Effector memory CD8-positive, alpha-beta T cell (primary cell): ENCODE measurements at regions not wholly inside any gene's neighbourhood (a gene's known extent, or its start where the extent isn't known, plus 50 kb on each side); places are given as distances from the start of the nearest gene placed in this dataset.

Source experiments
- ATAC-seq: fragments of 150-1000 bp; cut with Tn5 transposase; replicated peaks from 2 replicates; pipeline ENCODE4 v1.10.0; 2021; ENCODE audit warnings: mild to moderate bottlenecking, moderate library complexity
- DNase-seq, 3 experiments: peaks; one replicate each; pipeline ENCODE4 v3.0.0; 2021
- H3K27ac Mint-ChIP-seq, 2 donors: one replicate each; pipeline ENCODE4 v1.8.0; 2022; ENCODE audit warnings: mild to moderate bottlenecking in 2 of 2, mixed read lengths in 2 of 2, moderate library complexity in 2 of 2
- H3K27me3 Mint-ChIP-seq, 2 donors: one replicate each; pipeline ENCODE4 v1.8.0; 2022; ENCODE audit warnings: mixed read lengths in 2 of 2
- H3K36me3 Mint-ChIP-seq: one replicate; pipeline ENCODE4 v1.8.0; 2022; ENCODE audit warnings: mild to moderate bottlenecking, moderate library complexity, mixed read lengths; ENCODE audit not compliant: insufficient read depth
- H3K4me1 Mint-ChIP-seq, 2 donors: one replicate each; pipeline ENCODE4 v1.8.0; 2022; ENCODE audit warnings: low read depth in 2 of 2, mixed read lengths in 2 of 2
- H3K4me3 Mint-ChIP-seq, 2 donors: one replicate each; pipeline ENCODE4 v1.8.0; 2022; ENCODE audit warnings: mild to moderate bottlenecking in 2 of 2, mixed read lengths in 2 of 2, moderate library complexity in 2 of 2
- H3K9me3 Mint-ChIP-seq, 2 donors: one replicate each; pipeline ENCODE4 v1.8.0; 2022; ENCODE audit warnings: mixed read lengths in 2 of 2

DNA sequence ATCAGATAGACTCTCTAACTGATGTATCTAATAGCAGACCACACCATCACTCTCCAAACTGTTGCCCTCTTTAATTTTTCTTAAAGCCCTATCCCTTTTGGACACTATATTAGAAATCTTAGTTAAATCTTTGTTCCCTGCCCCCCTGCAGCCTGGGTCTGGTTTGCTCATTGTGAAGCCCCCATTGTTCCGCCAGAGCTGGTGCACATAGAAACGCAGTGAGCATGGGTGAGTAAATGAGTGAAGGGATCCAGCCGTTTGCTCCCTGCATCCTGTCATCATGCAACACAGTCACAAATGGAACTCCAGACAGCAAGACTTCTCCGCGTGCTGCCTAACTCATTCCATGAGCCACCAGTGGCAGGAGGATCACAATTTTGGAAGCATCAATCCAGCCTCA is 402.5 kb downstream of the PREX1 start:
- H3K27me3 Mint-ChIP-seq, result peaks cover 28 to 50% of the 10 kb centered on the region in 2 donors
- no peak overlapping the region for H3K4me3 Mint-ChIP-seq
- no peaks in the 10 kb centered on the region for H3K9me3 Mint-ChIP-seq
- DNase-seq, result no peak
- H3K36me3 Mint-ChIP-seq, result no peaks in the 10 kb centered on the region
- no peak for ATAC-seq
- H3K4me1 Mint-ChIP-seq, result no peaks in the 10 kb centered on the region
- H3K27ac Mint-ChIP-seq, result no peak overlapping the region

GRCh38 chr20:48422242-48422960 is 405.4 kb downstream of the PREX1 start:
- DNase-seq, result no peak
- peaks cover 28 to 60% of the 10 kb centered on the region in 2 donors for H3K27me3 Mint-ChIP-seq
- H3K36me3 Mint-ChIP-seq, result no peaks in the 10 kb centered on the region

DNA sequence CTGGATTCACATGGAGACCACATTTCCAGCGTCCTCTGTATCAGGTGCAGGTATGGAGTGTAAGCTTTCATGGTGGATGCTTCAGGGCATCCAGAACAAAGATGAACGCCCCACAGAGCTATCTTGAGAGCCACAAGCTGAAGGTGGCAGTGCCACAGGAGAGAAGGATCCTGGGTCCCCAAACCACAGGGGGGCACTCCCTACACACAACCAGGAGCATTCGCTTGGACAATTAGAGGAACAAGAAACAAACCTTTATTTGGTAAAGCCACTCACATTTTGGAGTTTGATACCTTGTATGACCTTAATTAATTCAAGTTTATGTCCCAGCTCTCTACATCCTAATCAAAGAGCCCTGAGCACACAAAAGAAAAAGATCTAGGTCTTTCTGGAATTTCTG is 406.3 kb downstream of the PREX1 start:
- Mint-ChIP-seq H3K9me3 (no peaks in the 10 kb centered on the region), H3K4me1 (no peaks in the 10 kb centered on the region), H3K27me3 (peaks cover 32 to 66% of the 10 kb centered on the region in 2 donors), H3K27ac (no peak overlapping the region), H3K36me3 (no peaks in the 10 kb centered on the region), H3K4me3 (no peak overlapping the region)
- DNase-seq, result no peak
- ATAC-seq, result no peak

More at GRCh38 chr20:48422242-48422960, 405.4 kb downstream of the PREX1 start:
- no peaks in the 10 kb centered on the region for H3K9me3 Mint-ChIP-seq
- H3K27ac Mint-ChIP-seq, result peak overlapping the region in 1 of 2 donors; percentile 71
- H3K4me1 Mint-ChIP-seq, result no peaks in the 10 kb centered on the region
- H3K4me3 Mint-ChIP-seq, result no peak overlapping the region
- no peak for ATAC-seq

DNA sequence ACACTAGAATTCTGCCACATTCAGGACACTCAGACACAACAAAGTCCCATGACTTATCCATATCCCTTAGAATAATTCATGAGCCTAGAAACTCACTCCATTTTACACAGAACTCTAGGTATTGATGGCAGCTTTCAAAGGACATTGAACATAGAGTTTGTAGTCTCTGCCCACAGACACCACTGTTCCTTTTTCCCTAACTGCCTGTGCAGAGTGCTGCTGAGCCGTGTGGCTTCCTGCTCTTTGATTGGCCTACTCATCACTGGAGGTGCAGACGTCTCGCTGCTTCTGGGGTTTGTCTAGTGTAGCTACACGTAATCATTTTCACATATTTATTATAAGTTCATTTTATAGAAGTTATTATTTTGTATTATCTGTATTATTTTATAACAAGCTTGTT is 407.6 kb downstream of the PREX1 start:
- Mint-ChIP-seq H3K27me3 (peaks cover 24 to 55% of the 10 kb centered on the region in 2 donors), H3K27ac (no peak overlapping the region)
- no peak for ATAC-seq

GRCh38 chr20:48419173-48419572 is 408.6 kb downstream of the PREX1 start:
- no peaks in the 10 kb centered on the region for H3K9me3 Mint-ChIP-seq
- no peaks in the 10 kb centered on the region for H3K4me1 Mint-ChIP-seq
- peaks cover 15 to 45% of the 10 kb centered on the region in 2 donors for H3K27me3 Mint-ChIP-seq
- no peak for ATAC-seq
- H3K36me3 Mint-ChIP-seq, result no peaks in the 10 kb centered on the region
- H3K4me3 Mint-ChIP-seq, result no peak overlapping the region
- no peak for DNase-seq
- H3K27ac Mint-ChIP-seq, result no peak overlapping the region

More for the DNA sequence above, 407.6 kb downstream of the PREX1 start:
- no peak overlapping the region for H3K4me3 Mint-ChIP-seq
- DNase-seq, result no peak
- no peaks in the 10 kb centered on the region for H3K36me3 Mint-ChIP-seq
- no peaks in the 10 kb centered on the region for H3K4me1 Mint-ChIP-seq
- no peaks in the 10 kb centered on the region for H3K9me3 Mint-ChIP-seq

DNA sequence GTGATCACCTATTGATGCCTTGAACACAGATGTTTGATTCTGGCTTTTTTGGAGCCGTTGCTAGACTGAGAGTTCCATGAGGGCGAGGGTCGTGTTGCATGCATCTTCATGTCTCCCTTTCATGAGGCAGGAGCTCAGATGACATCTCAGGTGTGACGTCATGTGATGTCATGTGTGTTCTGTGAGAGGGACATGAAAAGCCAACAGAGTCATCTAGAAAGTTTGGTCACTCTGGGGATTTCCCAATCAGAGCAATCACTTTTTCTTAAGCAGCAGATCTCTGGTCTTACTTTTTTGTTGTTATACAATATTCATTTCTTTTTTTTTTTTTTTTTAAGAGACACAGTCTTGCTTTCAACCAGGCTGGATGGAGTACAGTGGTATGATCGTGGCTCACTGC is 411.8 kb downstream of the PREX1 start:
- Mint-ChIP-seq H3K9me3 (no peaks in the 10 kb centered on the region), H3K27ac (no peak overlapping the region), H3K4me1 (no peaks in the 10 kb centered on the region), H3K36me3 (no peaks in the 10 kb centered on the region), H3K27me3 (peaks cover 24 to 44% of the 10 kb centered on the region in 2 donors), H3K4me3 (no peak overlapping the region)
- DNase-seq (no peak), ATAC-seq (no peak)

DNA sequence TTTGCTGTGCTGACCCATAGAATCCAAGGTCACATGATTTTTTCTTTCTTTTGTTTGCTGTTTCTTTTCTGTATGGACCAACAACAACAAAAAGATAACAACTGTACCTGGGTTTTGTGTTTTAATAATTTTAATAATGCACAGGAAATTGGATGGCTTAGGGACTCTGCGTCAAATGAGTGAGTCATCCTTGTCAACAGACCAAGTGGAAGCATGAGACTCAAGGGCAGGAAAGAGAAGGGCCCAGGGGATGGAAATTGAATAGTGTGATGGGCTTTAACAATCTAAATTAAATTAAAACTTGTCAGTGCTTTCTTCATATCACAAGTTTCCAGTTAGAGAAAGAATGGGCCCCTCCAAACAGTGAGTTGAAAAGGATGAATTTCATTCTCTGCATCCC is 413.0 kb downstream of the PREX1 start:
- Mint-ChIP-seq H3K36me3 (no peaks in the 10 kb centered on the region), H3K27ac (no peak overlapping the region), H3K27me3 (peaks cover 30 to 50% of the 10 kb centered on the region in 2 donors), H3K9me3 (no peaks in the 10 kb centered on the region), H3K4me3 (no peak overlapping the region), H3K4me1 (no peaks in the 10 kb centered on the region)
- ATAC-seq, result no peak
- no peak for DNase-seq

- H3K9me3 Mint-ChIP-seq, result no peaks in the 10 kb centered on the region
Observed at GRCh38 chr20:48411919-48412522, 415.8 kb downstream of the PREX1 start.

DNA sequence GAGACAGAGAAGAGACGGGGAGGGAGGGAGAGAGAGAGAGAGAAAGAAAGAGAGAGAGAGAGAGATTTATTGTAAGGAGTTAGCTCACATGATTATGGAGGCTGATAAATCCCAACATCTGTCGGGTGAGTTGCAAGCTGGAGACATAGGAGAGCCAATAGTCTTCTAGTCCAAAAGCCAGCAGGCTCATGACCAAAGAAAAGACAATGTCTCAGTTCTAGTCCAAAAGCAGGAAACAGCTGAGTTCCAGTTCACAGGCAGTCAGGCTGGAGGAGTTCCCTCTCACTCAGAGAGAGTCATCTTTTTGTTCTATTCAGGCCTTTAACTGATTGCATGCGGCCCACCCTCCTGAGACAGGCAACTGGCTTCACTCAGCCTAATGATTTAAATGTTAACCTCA is 416.6 kb downstream of the PREX1 start:
- Mint-ChIP-seq H3K27ac (no peak overlapping the region), H3K4me3 (no peak overlapping the region), H3K4me1 (no peaks in the 10 kb centered on the region), H3K27me3 (peaks cover 39 to 41% of the 10 kb centered on the region in 2 donors), H3K36me3 (no peaks in the 10 kb centered on the region), H3K9me3 (no peaks in the 10 kb centered on the region)
- no peak for ATAC-seq
- DNase-seq, result no peak

More at GRCh38 chr20:48411919-48412522, 415.8 kb downstream of the PREX1 start:
- H3K27ac Mint-ChIP-seq, result no peak overlapping the region
- no peak for ATAC-seq
- peaks cover 44 to 48% of the 10 kb centered on the region in 2 donors for H3K27me3 Mint-ChIP-seq
- DNase-seq, result no peak
- no peaks in the 10 kb centered on the region for H3K36me3 Mint-ChIP-seq
- no peaks in the 10 kb centered on the region for H3K4me1 Mint-ChIP-seq
- no peak overlapping the region for H3K4me3 Mint-ChIP-seq

- no peaks in the 10 kb centered on the region for H3K4me1 Mint-ChIP-seq
- ATAC-seq (no peak), DNase-seq (no peak)
- H3K4me3 Mint-ChIP-seq, result no peak overlapping the region
- peaks cover 3% of the 10 kb centered on the region for H3K36me3 Mint-ChIP-seq
- H3K27me3 Mint-ChIP-seq, result peaks cover 44 to 58% of the 10 kb centered on the region in 2 donors
- no peak overlapping the region for H3K27ac Mint-ChIP-seq
- no peaks in the 10 kb centered on the region for H3K9me3 Mint-ChIP-seq
Observed at GRCh38 chr20:48409055-48409615, 418.7 kb downstream of the PREX1 start.

DNA sequence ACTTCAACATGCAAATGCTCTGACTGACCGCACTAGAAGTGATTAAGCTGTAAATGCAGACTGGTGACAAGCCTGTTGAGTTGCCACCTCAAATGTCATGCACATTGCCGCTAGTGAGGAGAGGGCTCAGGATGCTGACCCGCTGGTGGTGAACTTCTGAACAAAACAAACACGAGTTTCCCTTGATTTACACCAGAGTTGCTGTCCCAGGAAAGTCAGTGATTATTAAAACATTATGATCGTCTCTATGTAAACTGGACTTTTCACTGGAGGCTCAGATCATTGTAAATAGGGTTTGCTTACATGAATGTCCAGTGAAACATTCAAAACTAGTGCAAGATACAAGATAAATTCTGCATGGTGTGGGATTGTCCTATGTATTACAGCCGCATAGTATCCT is 420.1 kb downstream of the PREX1 start:
- H3K4me1 Mint-ChIP-seq, result no peaks in the 10 kb centered on the region
- H3K9me3 Mint-ChIP-seq, result no peaks in the 10 kb centered on the region
- H3K4me3 Mint-ChIP-seq, result no peak overlapping the region
- ATAC-seq (no peak), DNase-seq (no peak)
- peaks cover 42 to 63% of the 10 kb centered on the region in 2 donors for H3K27me3 Mint-ChIP-seq
- H3K27ac Mint-ChIP-seq, result no peak overlapping the region
- peaks cover 3% of the 10 kb centered on the region for H3K36me3 Mint-ChIP-seq

- Mint-ChIP-seq H3K36me3 (peaks cover 3% of the 10 kb centered on the region), H3K4me3 (no peak overlapping the region), H3K4me1 (no peaks in the 10 kb centered on the region), H3K27me3 (peaks cover 40 to 69% of the 10 kb centered on the region in 2 donors), H3K27ac (no peak overlapping the region), H3K9me3 (no peaks in the 10 kb centered on the region)
- no peak for ATAC-seq
- DNase-seq, result no peak
Observed at GRCh38 chr20:48406912-48407340, 420.9 kb downstream of the PREX1 start.

DNA sequence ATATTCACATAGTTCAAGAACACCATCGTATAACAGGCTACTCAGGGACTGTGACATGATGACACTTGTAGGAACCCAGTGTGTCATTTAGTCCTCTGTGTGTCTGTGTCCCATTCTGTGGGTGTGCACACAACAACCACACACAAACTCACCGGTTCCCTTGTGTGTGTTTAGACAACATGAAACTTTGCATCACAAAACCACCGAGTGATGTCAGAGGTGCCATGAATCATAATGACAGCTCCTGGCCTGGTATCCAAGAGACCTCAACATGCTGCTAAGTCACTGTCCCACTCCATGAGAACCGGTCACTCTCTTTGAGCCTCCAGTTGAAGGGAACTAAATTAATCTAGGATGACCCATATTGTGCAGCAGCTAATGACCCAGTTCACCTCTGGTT is 421.3 kb downstream of the PREX1 start:
- Mint-ChIP-seq H3K9me3 (no peaks in the 10 kb centered on the region), H3K36me3 (peaks cover 3% of the 10 kb centered on the region), H3K4me3 (no peak overlapping the region), H3K4me1 (no peaks in the 10 kb centered on the region), H3K27me3 (peaks cover 44 to 74% of the 10 kb centered on the region in 2 donors), H3K27ac (no peak overlapping the region)
- DNase-seq (no peak), ATAC-seq (no peak)

DNA sequence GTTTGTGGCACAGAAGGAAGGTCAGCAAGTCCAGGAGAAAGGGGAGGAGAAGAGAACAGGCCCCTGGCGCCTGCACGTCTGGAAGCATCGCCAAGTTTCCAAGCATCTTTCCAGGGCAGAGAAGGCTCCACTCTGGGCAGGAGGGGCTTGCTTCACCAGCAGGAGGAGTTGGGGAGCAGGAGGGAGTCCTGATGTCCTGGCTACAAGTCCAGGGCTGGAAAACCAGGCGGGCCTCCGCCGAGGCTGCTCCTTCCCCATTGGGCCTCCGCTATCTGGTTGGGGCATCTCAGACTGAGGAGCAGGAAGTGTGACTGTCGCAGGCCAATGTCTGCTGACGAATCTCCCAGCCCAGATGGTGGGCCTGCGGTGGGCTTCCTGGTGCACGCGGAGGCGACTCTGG is 421.9 kb downstream of the PREX1 start:
- peaks cover 5% of the 10 kb centered on the region for H3K36me3 Mint-ChIP-seq
- no peak overlapping the region for H3K27ac Mint-ChIP-seq
- no peaks in the 10 kb centered on the region for H3K9me3 Mint-ChIP-seq
- ATAC-seq (no peak), DNase-seq (no peak)
- H3K4me1 Mint-ChIP-seq, result no peaks in the 10 kb centered on the region
- peaks cover 50 to 78% of the 10 kb centered on the region in 2 donors for H3K27me3 Mint-ChIP-seq
- H3K4me3 Mint-ChIP-seq, result no peak overlapping the region
